ENCODE measurements at regions not wholly inside any gene's neighbourhood (a gene's known extent, or its start where the extent isn't known, plus 50 kb on each side); places are given as distances from the start of the nearest gene placed in this dataset.

- H3K27me3 ChIP-seq = no peaks in the 10 kb centered on the region
Observed at GRCh38 chr7:125512373-125512772, 582.7 kb upstream of the POT1 start.

GRCh38 chr7:125511310-125511709 is 581.7 kb upstream of the POT1 start:
- DNase-seq (no peak), ATAC-seq (no peak)
- no peak overlapping the region for H3K27ac ChIP-seq
- no peaks in the 10 kb centered on the region for H3K4me1 ChIP-seq
- WGBS, 4 donors = 94 to 97% (median 96%) methylated on average over 5 of the region's 5 CpGs
- intact Hi-C loops (cut with DNase I) = loop anchor here in 1 of 10 donors (10.0 kb wide), 1 partner anchor 63 kb away; no protein-coding TSS in a partner anchor
- TF ChIP-seq POLR2A (IDR thresholded peaks at IDR 0.05) = no peak
- TF ChIP-seq, protein P1, sequence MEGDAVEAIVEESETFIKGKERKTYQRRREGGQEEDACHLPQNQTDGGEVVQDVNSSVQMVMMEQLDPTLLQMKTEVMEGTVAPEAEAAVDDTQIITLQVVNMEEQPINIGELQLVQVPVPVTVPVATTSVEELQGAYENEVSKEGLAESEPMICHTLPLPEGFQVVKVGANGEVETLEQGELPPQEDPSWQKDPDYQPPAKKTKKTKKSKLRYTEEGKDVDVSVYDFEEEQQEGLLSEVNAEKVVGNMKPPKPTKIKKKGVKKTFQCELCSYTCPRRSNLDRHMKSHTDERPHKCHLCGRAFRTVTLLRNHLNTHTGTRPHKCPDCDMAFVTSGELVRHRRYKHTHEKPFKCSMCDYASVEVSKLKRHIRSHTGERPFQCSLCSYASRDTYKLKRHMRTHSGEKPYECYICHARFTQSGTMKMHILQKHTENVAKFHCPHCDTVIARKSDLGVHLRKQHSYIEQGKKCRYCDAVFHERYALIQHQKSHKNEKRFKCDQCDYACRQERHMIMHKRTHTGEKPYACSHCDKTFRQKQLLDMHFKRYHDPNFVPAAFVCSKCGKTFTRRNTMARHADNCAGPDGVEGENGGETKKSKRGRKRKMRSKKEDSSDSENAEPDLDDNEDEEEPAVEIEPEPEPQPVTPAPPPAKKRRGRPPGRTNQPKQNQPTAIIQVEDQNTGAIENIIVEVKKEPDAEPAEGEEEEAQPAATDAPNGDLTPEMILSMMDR (IDR thresholded peaks at IDR 0.05) = no peak
- H3K4me3 ChIP-seq = no peak overlapping the region
- H3K9me3 ChIP-seq = no peaks in the 10 kb centered on the region
- no peaks in the 10 kb centered on the region for H3K27me3 ChIP-seq
- no peaks in the 10 kb centered on the region for H3K36me3 ChIP-seq

More at GRCh38 chr7:125512373-125512772, 582.7 kb upstream of the POT1 start:
- TF ChIP-seq, protein P1 (IDR thresholded peaks at IDR 0.05) = no peak
- no peak for TF ChIP-seq POLR2A (IDR thresholded peaks at IDR 0.05)
- ATAC-seq (no peak), DNase-seq (no peak)
- Histone ChIP-seq H3K9me3 (no peaks in the 10 kb centered on the region), H3K27ac (no peak overlapping the region), H3K36me3 (no peaks in the 10 kb centered on the region), H3K4me3 (no peak overlapping the region), H3K4me1 (no peaks in the 10 kb centered on the region)
- intact Hi-C loops (cut with DNase I) = loop anchor here in 1 of 10 donors (10.0 kb wide), 1 partner anchor 62 kb away; no protein-coding TSS in a partner anchor
- WGBS, 4 donors = 71 to 90% (median 79%) methylated on average over 1 of the region's 1 CpG

DNA sequence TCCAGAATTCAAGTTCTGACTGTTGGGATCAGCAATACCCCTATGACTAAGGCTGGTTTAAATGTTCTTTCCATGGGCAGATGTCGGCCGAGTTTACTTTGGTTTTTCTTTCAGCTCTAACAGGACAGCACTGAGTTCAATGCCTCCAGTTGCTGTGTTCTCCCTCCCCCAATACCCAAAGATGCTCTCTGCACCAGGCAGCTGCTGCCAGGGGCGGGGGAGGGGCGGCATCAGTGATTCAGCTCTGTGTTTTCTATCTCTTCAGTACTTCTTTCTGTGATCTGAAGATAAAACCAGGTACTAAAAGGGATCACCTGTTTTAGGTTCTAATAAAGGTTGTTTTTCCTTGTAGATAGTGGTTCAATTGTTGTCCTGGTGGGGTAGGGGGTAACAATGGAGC is 576.7 kb upstream of the POT1 start:
- ATAC-seq = no peak
- intact Hi-C loops (cut with DNase I) = no loop called here
- H3K27ac ChIP-seq = no peak overlapping the region
- TF ChIP-seq, protein P1 (IDR thresholded peaks at IDR 0.05) = no peak
- TF ChIP-seq POLR2A (IDR thresholded peaks at IDR 0.05) = no peak
- H3K4me1 ChIP-seq = no peaks in the 10 kb centered on the region
- no peaks in the 10 kb centered on the region for H3K36me3 ChIP-seq
- no peaks in the 10 kb centered on the region for H3K27me3 ChIP-seq
- WGBS, 4 donors = 56 to 83% (median 69%) methylated on average over 4 of the region's 4 CpGs
- no peak for DNase-seq
- peaks cover 0 to 4% (median 0%) of the 10 kb centered on the region in 12 donors for H3K9me3 ChIP-seq
- H3K4me3 ChIP-seq = no peak overlapping the region

- H3K27me3 ChIP-seq = no peaks in the 10 kb centered on the region
- H3K4me1 ChIP-seq = no peaks in the 10 kb centered on the region
- H3K27ac ChIP-seq = no peak overlapping the region
- no peak for TF ChIP-seq POLR2A (IDR thresholded peaks at IDR 0.05)
- TF ChIP-seq, protein P1 (IDR thresholded peaks at IDR 0.05) = no peak
- H3K4me3 ChIP-seq = no peak overlapping the region
- no peaks in the 10 kb centered on the region for H3K36me3 ChIP-seq
- intact Hi-C loops (cut with DNase I) = no loop called here
- DNase-seq (no peak), ATAC-seq (no peak)
- H3K9me3 ChIP-seq = peaks cover 0 to 4% (median 0%) of the 10 kb centered on the region in 12 donors
- 91 to 93% (median 92%) methylated on average over 2 of the region's 2 CpGs for WGBS, 4 donors
Observed at GRCh38 chr7:125504848-125505247, 575.2 kb upstream of the POT1 start.
